ENCODE measurements at regions not wholly inside any gene's neighbourhood (a gene's known extent, or its start where the extent isn't known, plus 50 kb on each side); places are given as distances from the start of the nearest gene placed in this dataset.

DNA sequence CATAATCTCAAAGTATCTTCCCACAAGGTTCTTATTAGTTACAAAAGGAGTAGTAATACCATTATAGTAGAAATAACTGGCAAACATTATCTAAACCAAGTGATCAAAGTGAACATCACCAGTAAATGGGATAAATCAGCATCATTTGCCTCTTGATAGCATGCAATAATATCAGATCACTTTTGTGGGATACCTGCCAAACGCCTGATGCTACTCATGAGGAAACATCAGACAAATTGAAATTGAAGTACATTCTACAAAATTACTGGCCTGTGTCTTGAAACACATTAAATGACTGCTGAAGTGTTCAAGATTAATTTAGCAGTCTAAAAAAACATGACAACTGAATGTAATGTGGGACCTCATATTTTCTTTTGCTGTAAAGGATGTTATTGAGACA, 208.1 kb downstream of the TINAG start:
- Histone ChIP-seq H3K4ac (ENCODE audit: low read depth, low read length) (no peak overlapping the region), H3K14ac (ENCODE audit: insufficient read depth, low read length) (no peak overlapping the region), H3K4me1 (ENCODE audit: insufficient read depth, low read length) (no peaks in the 10 kb centered on the region), H2BK5ac (ENCODE audit: insufficient read length, low read length) (no peak overlapping the region), H3K4me2 (ENCODE audit: insufficient read depth, insufficient read length, low read length) (no peak overlapping the region), H3K79me2 (ENCODE audit: insufficient read depth, low read length) (no peaks in the 10 kb centered on the region), H4K8ac (replicated peaks; ENCODE audit: insufficient read length, low read depth, low read length) (no peak overlapping the region), H3K23me2 (ENCODE audit: insufficient read length, low read depth, low read length, poor library complexity, severe bottlenecking) (no peaks in the 10 kb centered on the region), H3K79me1 (ENCODE audit: insufficient read depth, low read depth, low read length, poor library complexity, severe bottlenecking) (no peaks in the 10 kb centered on the region), H3K27ac (ENCODE audit: insufficient read length, low read depth, low read length) (no peak overlapping the region), H3T11ph (ENCODE audit: low read length) (no peak overlapping the region), H2BK120ac (ENCODE audit: low read depth, low read length, poor library complexity, severe bottlenecking) (no peak overlapping the region), H2BK12ac (ENCODE audit: insufficient read length, low read depth, low read length) (no peak overlapping the region), H3K9ac (ENCODE audit: extremely low read depth, insufficient read length, low read length) (no peak overlapping the region), H3K18ac (ENCODE audit: insufficient read length, low read depth, low read length) (no peak overlapping the region), H4K20me1 (ENCODE audit: control insufficient read depth, insufficient read depth, insufficient read length) (no peaks in the 10 kb centered on the region), H2AK5ac (ENCODE audit: insufficient read length, low read length) (no peak overlapping the region), H2BK15ac (ENCODE audit: low read depth, low read length) (no peak overlapping the region), H3K27me3 (ENCODE audit: insufficient read depth, low read length) (no peaks in the 10 kb centered on the region), H3K23ac (ENCODE audit: insufficient read length, low read depth, low read length) (no peak overlapping the region), H2AFZ (ENCODE audit: low read length) (no peak overlapping the region), H3K56ac (ENCODE audit: insufficient read length, low read depth, low read length) (no peak overlapping the region), H2BK20ac (ENCODE audit: low read depth, low read length, poor library complexity, severe bottlenecking) (no peak overlapping the region), H4K5ac (ENCODE audit: insufficient read length, low read depth, low read length) (no peak overlapping the region), H3K9me3 (ENCODE audit: control insufficient read depth, low read depth, low read length) (no peaks in the 10 kb centered on the region), H4K91ac (ENCODE audit: insufficient read length, low read depth, low read length) (no peak overlapping the region)
- Mint-ChIP-seq H3K4me1 (no peaks in the 10 kb centered on the region), H3K9me3 (no peaks in the 10 kb centered on the region), H3K27ac (no peak overlapping the region), H3K36me3 (ENCODE audit: insufficient read depth in 1 of 3, low read depth in 3 of 3) (no peaks in the 10 kb centered on the region), H3K4me3 (no peak overlapping the region), H3K27me3 (ENCODE audit: low read depth) (no peaks in the 10 kb centered on the region)
- DNase-seq = no peak
- no CpG with 5 or more reads among the region's 1 CpG for WGBS (ENCODE audit: extremely low coverage, insufficient read length, low lambda C conversion rate)
- TF ChIP-seq, protein P1, sequence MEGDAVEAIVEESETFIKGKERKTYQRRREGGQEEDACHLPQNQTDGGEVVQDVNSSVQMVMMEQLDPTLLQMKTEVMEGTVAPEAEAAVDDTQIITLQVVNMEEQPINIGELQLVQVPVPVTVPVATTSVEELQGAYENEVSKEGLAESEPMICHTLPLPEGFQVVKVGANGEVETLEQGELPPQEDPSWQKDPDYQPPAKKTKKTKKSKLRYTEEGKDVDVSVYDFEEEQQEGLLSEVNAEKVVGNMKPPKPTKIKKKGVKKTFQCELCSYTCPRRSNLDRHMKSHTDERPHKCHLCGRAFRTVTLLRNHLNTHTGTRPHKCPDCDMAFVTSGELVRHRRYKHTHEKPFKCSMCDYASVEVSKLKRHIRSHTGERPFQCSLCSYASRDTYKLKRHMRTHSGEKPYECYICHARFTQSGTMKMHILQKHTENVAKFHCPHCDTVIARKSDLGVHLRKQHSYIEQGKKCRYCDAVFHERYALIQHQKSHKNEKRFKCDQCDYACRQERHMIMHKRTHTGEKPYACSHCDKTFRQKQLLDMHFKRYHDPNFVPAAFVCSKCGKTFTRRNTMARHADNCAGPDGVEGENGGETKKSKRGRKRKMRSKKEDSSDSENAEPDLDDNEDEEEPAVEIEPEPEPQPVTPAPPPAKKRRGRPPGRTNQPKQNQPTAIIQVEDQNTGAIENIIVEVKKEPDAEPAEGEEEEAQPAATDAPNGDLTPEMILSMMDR (conservative IDR thresholded peaks at IDR 0.05) = no peak

All from H9 (cell line).